ENCODE measurements at regions not wholly inside any gene's neighbourhood (a gene's known extent, or its start where the extent isn't known, plus 50 kb on each side); places are given as distances from the start of the nearest gene placed in this dataset.
A peak's percentile ranks its signal among the peaks of the same experiment; 100 is the strongest.

DNA sequence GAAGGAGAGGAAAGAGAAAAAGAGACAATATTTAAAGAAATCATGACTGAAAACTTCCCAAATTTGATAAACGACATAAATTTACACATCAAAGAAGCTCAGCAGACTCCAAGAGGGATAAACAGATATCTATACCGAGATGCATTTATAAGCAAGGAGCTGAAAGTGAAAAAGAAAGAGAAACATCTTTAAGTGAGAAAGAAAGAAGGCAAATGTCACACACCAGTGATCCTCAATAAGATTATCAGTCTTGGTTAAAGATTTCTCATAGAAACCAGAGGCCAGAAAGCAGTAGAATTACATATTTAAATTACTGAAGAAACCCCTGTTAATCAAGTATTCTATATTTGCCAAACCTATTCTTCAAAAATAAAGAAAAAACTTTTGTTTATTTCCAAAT is 424.2 kb downstream of the SLC16A7 start:
- H3K9me2 ChIP-seq (replicated peaks; ENCODE audit: insufficient read depth): no peaks in the 10 kb centered on the region
- 83% methylated on average over 2 of the region's 2 CpGs for WGBS (ENCODE audit: low lambda C conversion rate, missing lambda C conversion rate)
- H3K27ac ChIP-seq: no peak overlapping the region
- H3K79me2 ChIP-seq: no peaks in the 10 kb centered on the region
- H3K4me1 ChIP-seq (ENCODE audit: insufficient read depth): no peaks in the 10 kb centered on the region
- no peak overlapping the region for H3K4me2 ChIP-seq
- no peaks in the 10 kb centered on the region for H3K9me3 ChIP-seq (ENCODE audit: low read depth)
- H3K36me3 ChIP-seq (replicated peaks; ENCODE audit: insufficient read depth, low read depth): no peaks in the 10 kb centered on the region
- H4K20me1 ChIP-seq (ENCODE audit: insufficient read depth, poor library complexity, severe bottlenecking): no peaks in the 10 kb centered on the region
- H2AFZ ChIP-seq: no peak overlapping the region
- H3K27me3 ChIP-seq: no peaks in the 10 kb centered on the region
- no peak for DNase-seq (ENCODE audit: low spot score)
- H3K4me3 ChIP-seq: no peak overlapping the region
- no peak for TF ChIP-seq EZH2phosphoT487 (IDR thresholded peaks at IDR 0.05; ENCODE audit: low read depth, severe bottlenecking, unreplicated experiment)
- TF ChIP-seq EZH2 (IDR thresholded peaks at IDR 0.05; ENCODE audit: borderline replicate concordance): no peak

- H3K27ac ChIP-seq: no peak overlapping the region
Observed at GRCh38 chr12:60021235-60021634, 425.4 kb downstream of the SLC16A7 start.

GRCh38 chr12:60027266-60027665 is 431.4 kb downstream of the SLC16A7 start:
- H3K4me1 ChIP-seq (ENCODE audit: insufficient read depth): no peaks in the 10 kb centered on the region
- no peaks in the 10 kb centered on the region for H4K20me1 ChIP-seq (ENCODE audit: insufficient read depth, poor library complexity, severe bottlenecking)
- TF ChIP-seq EZH2 (IDR thresholded peaks at IDR 0.05; ENCODE audit: borderline replicate concordance): no peak
- TF ChIP-seq CTCF (IDR thresholded peaks at IDR 0.05; ENCODE audit: poor library complexity): no peak
- TF ChIP-seq EZH2phosphoT487 (IDR thresholded peaks at IDR 0.05; ENCODE audit: low read depth, severe bottlenecking, unreplicated experiment): no peak
- H3K4me3 ChIP-seq: no peak overlapping the region
- H3K27me3 ChIP-seq: no peaks in the 10 kb centered on the region
- H3K9me3 ChIP-seq (ENCODE audit: low read depth): no peaks in the 10 kb centered on the region
- no peaks in the 10 kb centered on the region for H3K79me2 ChIP-seq
- H3K36me3 ChIP-seq (replicated peaks; ENCODE audit: insufficient read depth, low read depth): no peaks in the 10 kb centered on the region
- no peaks in the 10 kb centered on the region for H3K9me2 ChIP-seq (replicated peaks; ENCODE audit: insufficient read depth)
- no peak overlapping the region for H3K27ac ChIP-seq
- H3K4me2 ChIP-seq: no peak overlapping the region
- H2AFZ ChIP-seq: no peak overlapping the region
- peak; percentile 13 for DNase-seq (ENCODE audit: low spot score)
- WGBS (ENCODE audit: low lambda C conversion rate, missing lambda C conversion rate): 57% methylated on average over 3 of the region's 3 CpGs

More at GRCh38 chr12:60021235-60021634, 425.4 kb downstream of the SLC16A7 start:
- Histone ChIP-seq H3K27me3 (no peaks in the 10 kb centered on the region), H4K20me1 (ENCODE audit: insufficient read depth, poor library complexity, severe bottlenecking) (no peaks in the 10 kb centered on the region), H3K36me3 (replicated peaks; ENCODE audit: insufficient read depth, low read depth) (no peaks in the 10 kb centered on the region), H3K9me2 (replicated peaks; ENCODE audit: insufficient read depth) (no peaks in the 10 kb centered on the region), H3K4me2 (no peak overlapping the region), H3K9me3 (ENCODE audit: low read depth) (no peaks in the 10 kb centered on the region), H2AFZ (no peak overlapping the region), H3K4me1 (ENCODE audit: insufficient read depth) (no peaks in the 10 kb centered on the region), H3K79me2 (no peaks in the 10 kb centered on the region), H3K4me3 (no peak overlapping the region)
- no peak for DNase-seq (ENCODE audit: low spot score)
- no peak for TF ChIP-seq EZH2phosphoT487 (IDR thresholded peaks at IDR 0.05; ENCODE audit: low read depth, severe bottlenecking, unreplicated experiment)
- no peak for TF ChIP-seq CTCF (IDR thresholded peaks at IDR 0.05; ENCODE audit: poor library complexity)
- no peak for TF ChIP-seq EZH2 (IDR thresholded peaks at IDR 0.05; ENCODE audit: borderline replicate concordance)
- WGBS (ENCODE audit: low lambda C conversion rate, missing lambda C conversion rate): 89% methylated on average over 3 of the region's 3 CpGs

DNA sequence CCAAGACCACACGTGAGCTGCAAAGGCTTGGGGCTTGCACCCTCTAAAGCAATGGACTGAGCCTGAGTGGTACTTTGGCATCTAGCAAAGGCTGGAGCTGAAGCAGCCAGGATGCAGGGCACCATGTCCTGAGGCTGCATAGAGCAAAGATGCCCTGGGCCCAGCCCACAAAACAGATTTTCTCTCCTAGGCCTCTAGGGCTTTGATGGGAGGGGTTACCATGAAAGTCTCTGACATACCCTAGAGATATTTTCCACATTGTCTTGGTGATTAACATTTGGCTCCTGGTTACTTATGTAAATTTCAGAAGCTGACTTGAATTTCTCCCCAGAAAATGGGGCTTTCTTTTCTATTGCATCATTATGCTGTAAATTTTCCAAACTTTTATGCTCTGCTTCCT is 438.3 kb downstream of the SLC16A7 start:
- H3K27ac ChIP-seq: no peak overlapping the region
- no peaks in the 10 kb centered on the region for H3K79me2 ChIP-seq
- H3K27me3 ChIP-seq: no peaks in the 10 kb centered on the region
- H3K4me1 ChIP-seq (ENCODE audit: insufficient read depth): no peaks in the 10 kb centered on the region
- H3K36me3 ChIP-seq (replicated peaks; ENCODE audit: insufficient read depth, low read depth): no peaks in the 10 kb centered on the region
- no peak overlapping the region for H2AFZ ChIP-seq
- WGBS (ENCODE audit: low lambda C conversion rate, missing lambda C conversion rate): 71% methylated on average over 1 of the region's 1 CpG
- H3K9me2 ChIP-seq (replicated peaks; ENCODE audit: insufficient read depth): no peaks in the 10 kb centered on the region
- TF ChIP-seq EZH2 (IDR thresholded peaks at IDR 0.05; ENCODE audit: borderline replicate concordance) (no peak), EZH2phosphoT487 (IDR thresholded peaks at IDR 0.05; ENCODE audit: low read depth, severe bottlenecking, unreplicated experiment) (no peak), CTCF (IDR thresholded peaks at IDR 0.05; ENCODE audit: poor library complexity) (no peak)
- H3K4me2 ChIP-seq: no peak overlapping the region
- H3K9me3 ChIP-seq (ENCODE audit: low read depth): no peaks in the 10 kb centered on the region
- DNase-seq (ENCODE audit: low spot score): no peak
- H4K20me1 ChIP-seq (ENCODE audit: insufficient read depth, poor library complexity, severe bottlenecking): no peaks in the 10 kb centered on the region
- no peak overlapping the region for H3K4me3 ChIP-seq

Measured in hepatocyte (in vitro differentiated cells).